Neuronal stem cell (in vitro differentiated cells): ENCODE measurements at regions not wholly inside any gene's neighbourhood (a gene's known extent, or its start where the extent isn't known, plus 50 kb on each side); places are given as distances from the start of the nearest gene placed in this dataset.

Source experiments
- DNase-seq: peaks from one replicate; pipeline ENCODE4 v3.0.0-alpha.2; 2013; ENCODE audit warnings: low spot score
- H2AFZ ChIP-seq: one replicate; pipeline ENCODE4 v1.6.1; 2013; ENCODE audit warnings: mild to moderate bottlenecking, low read length, inconsistent platforms
- H2AK5ac ChIP-seq: 2 replicates; pipeline ENCODE4 v1.6.1; 2013; ENCODE audit warnings: low read depth, mild to moderate bottlenecking, inconsistent platforms, low read length, moderate library complexity, mixed read lengths
- H2BK120ac ChIP-seq: 2 replicates; pipeline ENCODE4 v1.6.1; 2013; ENCODE audit warnings: low read depth, mild to moderate bottlenecking, inconsistent platforms, low read length, moderate library complexity, mixed read lengths
- H2BK12ac ChIP-seq: one replicate; pipeline ENCODE4 v1.6.1; 2013; ENCODE audit warnings: low read length, inconsistent platforms
- H2BK15ac ChIP-seq: 2 replicates; pipeline ENCODE4 v1.6.1; 2013; ENCODE audit warnings: mild to moderate bottlenecking, low read length, inconsistent platforms, mixed read lengths
- H2BK5ac ChIP-seq: one replicate; pipeline ENCODE4 v1.6.1; 2013; ENCODE audit warnings: inconsistent platforms, mild to moderate bottlenecking, low read length, moderate library complexity
- H3K14ac ChIP-seq: one replicate; pipeline ENCODE4 v1.6.1; 2013; ENCODE audit warnings: low read length, inconsistent platforms
- H3K18ac ChIP-seq: 2 replicates; pipeline ENCODE4 v1.6.1; 2013; ENCODE audit warnings: low read length, inconsistent platforms
- H3K23ac ChIP-seq: 2 replicates; pipeline ENCODE4 v1.6.1; 2013; ENCODE audit warnings: low read depth, mild to moderate bottlenecking, mixed read lengths, low read length, inconsistent platforms; ENCODE audit not compliant: poor library complexity
- H3K27ac ChIP-seq: replicated peaks from 3 replicates; pipeline ENCODE4 v1.5.1; 2013; ENCODE audit warnings: low read length, inconsistent platforms
- H3K27me3 ChIP-seq, 3 experiments: 2 replicates each; pipeline ENCODE4 v1.6.1; 2013; ENCODE audit warnings: low read length in 3 of 3, mild to moderate bottlenecking in 2 of 3, inconsistent platforms in 1 of 3, low read depth in 1 of 3, mixed read lengths in 1 of 3, moderate library complexity in 1 of 3; ENCODE audit not compliant: control insufficient read depth in 3 of 3, insufficient read depth in 3 of 3
- H3K36me3 ChIP-seq, 2 donors: replicated peaks in 1 of 2; 2 replicates each; pipeline ENCODE4 v1.6.1; 2013; ENCODE audit warnings: low read length in 2 of 2; ENCODE audit not compliant: control insufficient read depth in 2 of 2, insufficient read depth in 2 of 2
- H3K4ac ChIP-seq: 2 replicates; pipeline ENCODE4 v1.6.1; 2013; ENCODE audit warnings: inconsistent platforms, mild to moderate bottlenecking, low read length, moderate library complexity
- H3K4me1 ChIP-seq, 2 donors: 1 replicate in 1 of 2; 2 replicates in 1 of 2; pipeline ENCODE4 v1.6.1; 2013; ENCODE audit warnings: low read length in 2 of 2, low read depth in 1 of 2; ENCODE audit not compliant: control insufficient read depth in 2 of 2, insufficient read depth in 1 of 2
- H3K4me2 ChIP-seq: one replicate; pipeline ENCODE4 v1.6.1; 2013; ENCODE audit warnings: mild to moderate bottlenecking, low read length, inconsistent platforms; ENCODE audit not compliant: insufficient read depth, poor library complexity, severe bottlenecking
- H3K4me3 ChIP-seq, 2 donors: 2 replicates each; pipeline ENCODE4 v1.5.1; 2013; ENCODE audit warnings: low read length in 2 of 2, mild to moderate bottlenecking in 2 of 2, inconsistent platforms in 1 of 2, moderate library complexity in 1 of 2
- H3K79me1 ChIP-seq: one replicate; pipeline ENCODE4 v1.6.1; 2013; ENCODE audit warnings: low read depth, mild to moderate bottlenecking, inconsistent platforms, low read length, moderate library complexity
- H3K9ac ChIP-seq: one replicate; pipeline ENCODE4 v1.6.1; 2013; ENCODE audit warnings: mild to moderate bottlenecking, low read depth, low read length, inconsistent platforms; ENCODE audit not compliant: poor library complexity
- H3K9me3 ChIP-seq, 2 donors: replicated peaks in 1 of 2; 2 replicates each; pipeline versions ENCODE3 to v1.6.1; 2013; ENCODE audit warnings: low read length in 2 of 2, mild to moderate bottlenecking in 2 of 2, inconsistent platforms in 1 of 2, low read depth in 1 of 2, mixed read lengths in 1 of 2, moderate library complexity in 1 of 2; ENCODE audit not compliant: control insufficient read depth in 2 of 2, insufficient read depth in 1 of 2
- H4K8ac ChIP-seq: one replicate; pipeline ENCODE4 v1.6.1; 2013; ENCODE audit warnings: low read depth, mild to moderate bottlenecking, inconsistent platforms, low read length, moderate library complexity
- H4K91ac ChIP-seq: one replicate; pipeline ENCODE4 v1.6.1; 2013; ENCODE audit warnings: low read length, low read depth, mild to moderate bottlenecking, inconsistent platforms; ENCODE audit not compliant: poor library complexity
- WGBS, 2 donors: extraction: QIAGEN DNeasy Blood & Tissue Kit; methylation state at CpG; one replicate each; pipeline ENCODE4 v1.1.7; 2013; ENCODE audit warnings: missing lambda C conversion rate in 2 of 2, mixed read lengths in 1 of 2; ENCODE audit not compliant: insufficient read length in 2 of 2, insufficient replicate concordance in 1 of 2; ENCODE audit errors: extremely low coverage in 2 of 2; 5-methylcytosine and 5-hydroxymethylcytosine counted together

- Histone ChIP-seq H3K18ac (no peak overlapping the region), H3K23ac (no peak overlapping the region), H2AK5ac (no peak overlapping the region), H4K8ac (no peak overlapping the region), H4K91ac (no peak overlapping the region), H3K79me1 (no peaks in the 10 kb centered on the region), H2AFZ (peak overlapping the region; percentile 60), H3K27me3 (no peaks in the 10 kb centered on the region), H3K27ac (peak overlapping the region; percentile 11), H3K4ac (no peak overlapping the region), H2BK15ac (no peak overlapping the region), H2BK12ac (no peak overlapping the region), H3K4me2 (no peak overlapping the region), H3K9me3 (peaks cover 0 to 3% of the 10 kb centered on the region in 2 donors), H2BK5ac (no peak overlapping the region), H3K14ac (no peak overlapping the region), H3K36me3 (no peaks in the 10 kb centered on the region), H3K9ac (no peak overlapping the region), H3K4me3 (no peak overlapping the region), H3K4me1 (peaks cover 18 to 21% of the 10 kb centered on the region in 2 donors), H2BK120ac (no peak overlapping the region)
- peak; percentile 61 for DNase-seq
- WGBS, 2 donors: no CpG with 5 or more reads among the region's 7 CpGs
Measured at GRCh38 chr13:59478908-59479307, 684.8 kb downstream of the DIAPH3 start.

GRCh38 chr13:59479629-59480028 is 684.1 kb downstream of the DIAPH3 start:
- peaks cover 0 to 3% of the 10 kb centered on the region in 2 donors for H3K9me3 ChIP-seq
- DNase-seq: no peak
- H3K9ac ChIP-seq: no peak overlapping the region
- H2AK5ac ChIP-seq: no peak overlapping the region
- WGBS, 2 donors: no CpG with 5 or more reads among the region's 3 CpGs
- H4K91ac ChIP-seq: no peak overlapping the region
- no peaks in the 10 kb centered on the region for H3K79me1 ChIP-seq
- H2BK5ac ChIP-seq: no peak overlapping the region
- no peak overlapping the region for H3K14ac ChIP-seq
- peak overlapping the region; percentile 60 for H2AFZ ChIP-seq
- H3K23ac ChIP-seq: no peak overlapping the region
- no peak overlapping the region for H3K18ac ChIP-seq
- H2BK15ac ChIP-seq: no peak overlapping the region
- no peaks in the 10 kb centered on the region for H3K36me3 ChIP-seq
- no peak overlapping the region for H3K27ac ChIP-seq
- H2BK12ac ChIP-seq: no peak overlapping the region
- H3K4me3 ChIP-seq: no peak overlapping the region
- H3K4me1 ChIP-seq: peaks cover 18 to 21% of the 10 kb centered on the region in 2 donors
- H3K4ac ChIP-seq: no peak overlapping the region
- no peak overlapping the region for H3K4me2 ChIP-seq
- H4K8ac ChIP-seq: no peak overlapping the region
- no peak overlapping the region for H2BK120ac ChIP-seq
- no peaks in the 10 kb centered on the region for H3K27me3 ChIP-seq

GRCh38 chr13:59480396-59481259 is 683.1 kb downstream of the DIAPH3 start:
- Histone ChIP-seq H4K8ac (no peak overlapping the region), H3K18ac (no peak overlapping the region), H2BK12ac (no peak overlapping the region), H3K4ac (no peak overlapping the region), H2BK120ac (no peak overlapping the region), H2AK5ac (no peak overlapping the region), H4K91ac (no peak overlapping the region), H3K9ac (no peak overlapping the region), H2BK5ac (no peak overlapping the region), H3K4me1 (peaks cover 18 to 21% of the 10 kb centered on the region in 2 donors), H3K36me3 (no peaks in the 10 kb centered on the region), H3K27me3 (no peaks in the 10 kb centered on the region), H3K23ac (no peak overlapping the region), H3K79me1 (no peaks in the 10 kb centered on the region), H3K14ac (no peak overlapping the region), H3K4me2 (no peak overlapping the region), H3K4me3 (no peak overlapping the region), H3K9me3 (peaks cover 0 to 3% of the 10 kb centered on the region in 2 donors), H3K27ac (no peak overlapping the region), H2AFZ (no peak overlapping the region), H2BK15ac (no peak overlapping the region)
- no CpG with 5 or more reads among the region's 7 CpGs for WGBS, 2 donors
- no peak for DNase-seq

GRCh38 chr13:59483501-59484145 is 680.1 kb downstream of the DIAPH3 start:
- no peak overlapping the region for H2BK15ac ChIP-seq
- no peak for DNase-seq

More at GRCh38 chr13:59483501-59484145, 680.1 kb downstream of the DIAPH3 start:
- H3K23ac ChIP-seq: no peak overlapping the region
- no peak overlapping the region for H3K27ac ChIP-seq
- no peak overlapping the region for H3K4me3 ChIP-seq
- H3K27me3 ChIP-seq: no peaks in the 10 kb centered on the region
- no peak overlapping the region for H2BK12ac ChIP-seq
- H3K9me3 ChIP-seq: no peaks in the 10 kb centered on the region
- no peak overlapping the region for H4K91ac ChIP-seq
- H3K14ac ChIP-seq: no peak overlapping the region
- no peak overlapping the region for H2BK5ac ChIP-seq
- H2AK5ac ChIP-seq: no peak overlapping the region
- no peak overlapping the region for H4K8ac ChIP-seq
- H3K18ac ChIP-seq: no peak overlapping the region
- H3K36me3 ChIP-seq: no peaks in the 10 kb centered on the region
- H3K9ac ChIP-seq: no peak overlapping the region
- no peak overlapping the region for H3K4me2 ChIP-seq
- H2AFZ ChIP-seq: no peak overlapping the region
- WGBS, 2 donors: no CpG with 5 or more reads among the region's 5 CpGs
- no peak overlapping the region for H3K4ac ChIP-seq
- H3K4me1 ChIP-seq: peaks cover 15 to 16% of the 10 kb centered on the region in 2 donors
- no peaks in the 10 kb centered on the region for H3K79me1 ChIP-seq
- H2BK120ac ChIP-seq: no peak overlapping the region
